HepG2 (cell line): ENCODE measurements at regions not wholly inside any gene's neighbourhood (a gene's known extent, or its start where the extent isn't known, plus 50 kb on each side); places are given as distances from the start of the nearest gene placed in this dataset.

Source experiments
- BHLHE40 ChIP-seq: IDR thresholded peaks from 2 replicates; pipeline ENCODE4 v1.6.1; 2011; ENCODE audit warnings: low read length, improper control_type of control experiment
- CREB1 ChIP-seq, 2 experiments: fragments of 450-650 bp in 1 of 2; IDR thresholded peaks; 2 replicates each; pipeline ENCODE4 v1.6.1; 2016 to 2017; ENCODE audit warnings: control low read depth in 1 of 2, mild to moderate bottlenecking in 1 of 2, missing compliant biosample characterization in 1 of 2, missing genetic modification characterization in 1 of 2
- EEA1 ChIP-seq: sonication (generic); formaldehyde crosslinking; IDR thresholded peaks from 2 replicates; pipeline ENCODE4 v1.5.1; 2020; ENCODE audit warnings: mild to moderate bottlenecking, missing genetic modification reagents, borderline replicate concordance
- ETV5 ChIP-seq: IDR thresholded peaks from 2 replicates; pipeline ENCODE4 v1.6.1; 2018; ENCODE audit warnings: missing biosample characterization, missing genetic modification reagents, inconsistent platforms, borderline replicate concordance
- KAT2B ChIP-seq: fragments of 150-350 bp; IDR thresholded peaks from 2 replicates; pipeline ENCODE4 v1.6.1; 2014; ENCODE audit warnings: low read depth, low read length, borderline replicate concordance
- KDM6A ChIP-seq: IDR thresholded peaks from 2 replicates; pipeline ENCODE4 v1.6.1; 2016; ENCODE audit warnings: low read depth
- RAD21 ChIP-seq: fragments of 450-650 bp; formaldehyde crosslinking; IDR thresholded peaks from 2 replicates; pipeline ENCODE4 v1.5.0; 2020; ENCODE audit warnings: mild to moderate bottlenecking
- SMC3 ChIP-seq: IDR thresholded peaks from 2 replicates; pipeline ENCODE4 v1.6.1; 2011; ENCODE audit warnings: low read length, improper control_type of control experiment
- SNRNP70 ChIP-seq: fragments of 200-400 bp; formaldehyde crosslinking; IDR thresholded peaks from 2 replicates; pipeline ENCODE4 v1.6.1; 2017; ENCODE audit warnings: mild to moderate bottlenecking, low read depth, low read length, moderate library complexity
- TOPORS ChIP-seq: sonication (generic); formaldehyde crosslinking; IDR thresholded peaks from 2 replicates; pipeline ENCODE4 v1.8.0; 2023; ENCODE audit warnings: mild to moderate bottlenecking, missing genetic modification reagents
- TSC22D2 ChIP-seq: sonication (generic); formaldehyde crosslinking; IDR thresholded peaks from 2 replicates; pipeline ENCODE4 v1.5.1; 2020; ENCODE audit warnings: missing genetic modification reagents, mild to moderate bottlenecking, borderline replicate concordance
- ZNF747 ChIP-seq: sonication (generic); formaldehyde crosslinking; IDR thresholded peaks from 2 replicates; pipeline ENCODE4 v1.8.1; 2023; ENCODE audit warnings: missing genetic modification reagents, mild to moderate bottlenecking, borderline replicate concordance
- TF ChIP-seq, protein P1 (sequence below): IDR thresholded peaks from 2 replicates; pipeline ENCODE4 v1.6.1; 2012; ENCODE audit warnings: inconsistent platforms
- TF ChIP-seq, protein P2 (sequence below): sonication (generic); formaldehyde crosslinking; IDR thresholded peaks from 2 replicates; pipeline ENCODE4 v1.4.0; 2020; ENCODE audit warnings: missing genetic modification reagents

DNA sequence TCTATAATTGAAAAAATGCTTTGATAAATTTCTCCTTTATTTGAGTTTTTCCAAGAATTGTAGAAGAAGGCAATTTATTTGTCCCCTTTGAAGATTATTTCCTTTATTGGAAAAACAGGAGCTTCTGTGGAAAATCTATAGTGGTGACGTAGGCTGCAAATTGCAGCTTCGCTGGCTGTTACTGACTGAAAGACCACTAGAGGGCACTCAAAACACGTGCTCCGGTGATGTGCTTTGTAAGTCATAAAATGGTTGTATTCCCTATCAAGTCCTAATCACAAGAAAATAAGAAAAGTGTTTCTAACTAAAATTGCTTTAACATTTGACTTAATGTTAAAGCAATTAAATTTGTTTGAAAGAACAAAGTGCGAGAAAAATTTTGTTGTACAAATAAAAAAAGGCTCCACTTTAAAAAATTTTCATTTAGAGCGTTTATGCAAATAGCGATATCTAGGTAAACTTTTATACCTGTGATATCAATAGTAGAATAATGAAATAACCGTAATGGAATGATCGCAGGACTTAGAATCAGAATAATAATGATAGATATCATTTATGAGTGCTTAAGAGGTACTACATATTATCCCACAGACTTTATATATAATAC is 638.2 kb upstream of the SPRY2 start (continued):
- TF ChIP-seq, protein P1, sequence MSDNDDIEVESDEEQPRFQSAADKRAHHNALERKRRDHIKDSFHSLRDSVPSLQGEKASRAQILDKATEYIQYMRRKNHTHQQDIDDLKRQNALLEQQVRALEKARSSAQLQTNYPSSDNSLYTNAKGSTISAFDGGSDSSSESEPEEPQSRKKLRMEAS: peak; percentile 31; the same call in 1 of the 2 replicates
- TF ChIP-seq KDM6A (CRISPR knock-in tag) (no peak), SNRNP70 (no peak), KAT2B (no peak), SMC3 (peak; percentile 49; the same call in 1 of the 2 replicates), TOPORS (CRISPR knock-in tag) (no peak), CREB1 (IDR thresholded peaks at IDR 0.05) (peak; percentile 78), CREB1 (CRISPR knock-in tag; IDR thresholded peaks at IDR 0.05) (peak; percentile 68), ZNF747 (CRISPR knock-in tag) (no peak), EEA1 (CRISPR knock-in tag) (no peak), RAD21 (CRISPR knock-in tag) (0 out of 2 replicates have a peak, but pooled peaks have one; percentile 10), TSC22D2 (CRISPR knock-in tag) (no peak), ETV5 (CRISPR knock-in tag) (no peak), BHLHE40 (peak; percentile 46; the same call in 1 of the 2 replicates)
- TF ChIP-seq, protein P2, sequence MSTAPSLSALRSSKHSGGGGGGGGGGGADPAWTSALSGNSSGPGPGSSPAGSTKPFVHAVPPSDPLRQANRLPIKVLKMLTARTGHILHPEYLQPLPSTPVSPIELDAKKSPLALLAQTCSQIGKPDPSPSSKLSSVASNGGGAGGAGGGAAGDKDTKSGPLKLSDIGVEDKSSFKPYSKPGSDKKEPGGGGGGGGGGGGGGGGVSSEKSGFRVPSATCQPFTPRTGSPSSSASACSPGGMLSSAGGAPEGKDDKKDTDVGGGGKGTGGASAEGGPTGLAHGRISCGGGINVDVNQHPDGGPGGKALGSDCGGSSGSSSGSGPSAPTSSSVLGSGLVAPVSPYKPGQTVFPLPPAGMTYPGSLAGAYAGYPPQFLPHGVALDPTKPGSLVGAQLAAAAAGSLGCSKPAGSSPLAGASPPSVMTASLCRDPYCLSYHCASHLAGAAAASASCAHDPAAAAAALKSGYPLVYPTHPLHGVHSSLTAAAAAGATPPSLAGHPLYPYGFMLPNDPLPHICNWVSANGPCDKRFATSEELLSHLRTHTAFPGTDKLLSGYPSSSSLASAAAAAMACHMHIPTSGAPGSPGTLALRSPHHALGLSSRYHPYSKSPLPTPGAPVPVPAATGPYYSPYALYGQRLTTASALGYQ (CRISPR knock-in tag): no peak
- TF ChIP-seq, all 625 proteins: peak for 8
